ENCODE measurements at regions not wholly inside any gene's neighbourhood (a gene's known extent, or its start where the extent isn't known, plus 50 kb on each side); places are given as distances from the start of the nearest gene placed in this dataset.

GRCh38 chr6:20313051-20313450 lies 88.6 kb upstream of the E2F3 start:
- DNase-seq (ENCODE audit: low spot score) = no peak

GRCh38 chr6:20313960-20314530 lies 87.6 kb upstream of the E2F3 start:
- DNase-seq (ENCODE audit: low spot score) = no peak

- no peak for DNase-seq (ENCODE audit: low spot score)
Measured at GRCh38 chr6:20314866-20315845, 86.5 kb upstream of the E2F3 start.

GRCh38 chr6:20317430-20317829 lies 84.2 kb upstream of the E2F3 start:
- DNase-seq (ENCODE audit: low spot score) = no peak

GRCh38 chr6:20318851-20319387 lies 82.8 kb upstream of the E2F3 start:
- no peak for DNase-seq (ENCODE audit: low spot score)

GRCh38 chr6:20319520-20320357 lies 81.9 kb upstream of the E2F3 start:
- no peak for DNase-seq (ENCODE audit: low spot score)

- no peak for DNase-seq (ENCODE audit: low spot score)
Measured at GRCh38 chr6:20325641-20326421, 75.8 kb upstream of the E2F3 start.

GRCh38 chr6:20326422-20326728 lies 75.3 kb upstream of the E2F3 start:
- no peak for DNase-seq (ENCODE audit: low spot score)

- no peak for DNase-seq (ENCODE audit: low spot score)
Measured at GRCh38 chr6:20327141-20327540, 74.5 kb upstream of the E2F3 start.

- DNase-seq (ENCODE audit: low spot score) = no peak
Measured at GRCh38 chr6:20328266-20328923, 73.3 kb upstream of the E2F3 start.

GRCh38 chr6:20328924-20329300 lies 72.8 kb upstream of the E2F3 start:
- DNase-seq (ENCODE audit: low spot score) = no peak

- DNase-seq (ENCODE audit: low spot score) = no peak
Measured at GRCh38 chr6:20331042-20331441, 70.6 kb upstream of the E2F3 start.

- DNase-seq (ENCODE audit: low spot score) = no peak
Measured at GRCh38 chr6:20331625-20332024, 70.1 kb upstream of the E2F3 start.

GRCh38 chr6:20332441-20333006 lies 69.2 kb upstream of the E2F3 start:
- no peak for DNase-seq (ENCODE audit: low spot score)

GRCh38 chr6:20333721-20334269 lies 67.9 kb upstream of the E2F3 start:
- DNase-seq (ENCODE audit: low spot score) = no peak

- no peak for DNase-seq (ENCODE audit: low spot score)
Measured at GRCh38 chr6:20334334-20334733, 67.3 kb upstream of the E2F3 start.

- DNase-seq (ENCODE audit: low spot score) = no peak
Measured at GRCh38 chr6:20334962-20335361, 66.7 kb upstream of the E2F3 start.

- DNase-seq (ENCODE audit: low spot score) = no peak
Measured at GRCh38 chr6:20335872-20336271, 65.8 kb upstream of the E2F3 start.

GRCh38 chr6:20338156-20338555 lies 63.5 kb upstream of the E2F3 start:
- DNase-seq (ENCODE audit: low spot score) = no peak

GRCh38 chr6:20340068-20340848 lies 61.4 kb upstream of the E2F3 start:
- no peak for DNase-seq (ENCODE audit: low spot score)

Measured in COLO829 (cell line).